Spleen (tissue), 11 donors: ENCODE measurements at regions not wholly inside any gene's neighbourhood (a gene's known extent, or its start where the extent isn't known, plus 50 kb on each side); places are given as distances from the start of the nearest gene placed in this dataset.

Experiments
- DNase-seq: peaks from one replicate; pipeline ENCODE4 v3.0.0-alpha.2; 2020
- H3K27ac ChIP-seq, 8 donors: fragments of 200-600 bp; sonication (generic) in 7 of 8; 1 replicate in 4 of 8; 2 replicates in 4 of 8; pipeline versions ENCODE4 v1.5.0 to v1.8.0; 2016 to 2021; ENCODE audit warnings: inconsistent platforms in 4 of 8, mild to moderate bottlenecking in 4 of 8, moderate library complexity in 1 of 8
- H3K27me3 ChIP-seq, 7 donors: fragments of 200-600 bp; sonication (generic) in 6 of 7; replicated peaks in 1 of 7; 1 replicate in 4 of 7; 2 replicates in 3 of 7; pipeline versions ENCODE4 v1.5.0 to v1.8.0; 2016 to 2021; ENCODE audit warnings: inconsistent platforms in 3 of 7, mild to moderate bottlenecking in 1 of 7
- H3K36me3 ChIP-seq, 6 donors: fragments of 200-600 bp; sonication (generic) in 5 of 6; 1 replicate in 4 of 6; 2 replicates in 2 of 6; pipeline versions ENCODE4 v1.5.0 to v1.8.0; 2016 to 2021; ENCODE audit warnings: inconsistent platforms in 2 of 6
- H3K4me1 ChIP-seq, 6 donors: fragments of 200-600 bp; sonication (generic) in 5 of 6; 1 replicate in 3 of 6; 2 replicates in 3 of 6; pipeline versions ENCODE4 v1.5.0 to v1.8.0; 2016 to 2021; ENCODE audit warnings: inconsistent platforms in 3 of 6
- H3K4me3 ChIP-seq, 8 donors: fragments of 200-600 bp; sonication (generic) in 7 of 8; 1 replicate in 4 of 8; 2 replicates in 4 of 8; pipeline versions ENCODE4 v1.5.0 to v1.8.0; 2016 to 2021; ENCODE audit warnings: inconsistent platforms in 4 of 8, mild to moderate bottlenecking in 4 of 8, moderate library complexity in 2 of 8
- H3K9me3 ChIP-seq, 8 donors: fragments of 200-600 bp; sonication (generic) in 7 of 8; 1 replicate in 4 of 8; 2 replicates in 4 of 8; pipeline versions ENCODE4 v1.5.0 to v1.8.0; 2016 to 2021; ENCODE audit warnings: inconsistent platforms in 4 of 8
- CTCF ChIP-seq, 11 experiments: fragments of 200-600 bp in 7 of 11; fragments of 450-650 bp in 4 of 11; sonication (generic) in 4 of 11; IDR thresholded peaks in 8 of 11; conservative IDR thresholded peaks in 3 of 11; 1 replicate in 7 of 11; 2 replicates in 4 of 11; pipeline versions ENCODE4 v1.4.0 to v1.8.0; 2016 to 2021; ENCODE audit warnings: antibody characterized with exemption in 11 of 11, inconsistent platforms in 4 of 11, mild to moderate bottlenecking in 1 of 11
- POLR2A ChIP-seq, 3 donors: fragments of 450-650 bp; IDR thresholded peaks; one replicate each; pipeline ENCODE4 v1.5.1; 2017; ENCODE audit warnings: antibody characterized with exemption in 3 of 3, mild to moderate bottlenecking in 1 of 3
- POLR2AphosphoS5 ChIP-seq, 3 donors: sonication (generic); formaldehyde crosslinking; IDR thresholded peaks; one replicate each; pipeline ENCODE4 v1.5.1; 2017; ENCODE audit warnings: antibody characterized with exemption in 3 of 3
- WGBS, 5 donors: extraction: QIAGEN DNeasy Blood & Tissue Kit in 3 of 5; methylation state at CpG; one replicate each; pipeline versions ENCODE4 v1.1.5 to v1.1.7; 2013 to 2018; 5-methylcytosine and 5-hydroxymethylcytosine counted together
- intact Hi-C: fragments of 100-400 bp; cut with DNase I; formaldehyde crosslinking; loops from one replicate; pipeline ENCODE4 v1.15.0; 2023; ENCODE audit warnings: low total_unique reads
- donor health status: healthy with polysubstance abuse.
- donor health status: DM: no; HTN: no; CAD: no; lungs with moderate emphysema.
- donor health status: DM: no; HTN: no; CAD: no.
- donor health status: Bipolar disorder and iron deficiency.
- donor health status: healthy.
- donor health status: DM: no; HTN: no; CAD: no.
- donor health status: DM: yes; HTN: yes; CAD: no.

- H3K36me3 ChIP-seq: no peaks in the 10 kb centered on the region
- TF ChIP-seq CTCF (IDR thresholded peaks at IDR 0.05 in 8 of 11, conservative IDR thresholded peaks at IDR 0.05 in 3 of 11) (no peak), POLR2A (IDR thresholded peaks at IDR 0.05) (no peak), POLR2AphosphoS5 (IDR thresholded peaks at IDR 0.05) (no peak)
- no peak for DNase-seq
- H3K4me1 ChIP-seq: no peaks in the 10 kb centered on the region
- intact Hi-C loops: no loop called here
- no peak overlapping the region for H3K4me3 ChIP-seq
- 9 to 32% (median 29%) methylated on average over 1 of the region's 1 CpG for WGBS, 5 donors
- H3K27ac ChIP-seq: no peak overlapping the region
- H3K9me3 ChIP-seq: peaks cover 0 to 16% (median 0%) of the 10 kb centered on the region in 8 donors
- no peaks in the 10 kb centered on the region for H3K27me3 ChIP-seq
Observed at GRCh38 chrX:82626978-82627377, 881.1 kb upstream of the POU3F4 start.

GRCh38 chrX:82627568-82627967 lies 880.5 kb upstream of the POU3F4 start:
- TF ChIP-seq POLR2AphosphoS5 (IDR thresholded peaks at IDR 0.05) (no peak), POLR2A (IDR thresholded peaks at IDR 0.05) (no peak), CTCF (IDR thresholded peaks at IDR 0.05 in 8 of 11, conservative IDR thresholded peaks at IDR 0.05 in 3 of 11) (no peak)
- 48 to 89% (median 68%) methylated on average over 3 to 4 of the region's 4 CpGs for WGBS, 5 donors
- Histone ChIP-seq H3K27ac (no peak overlapping the region), H3K36me3 (no peaks in the 10 kb centered on the region), H3K27me3 (no peaks in the 10 kb centered on the region), H3K4me1 (no peaks in the 10 kb centered on the region), H3K9me3 (peaks cover 0 to 16% (median 0%) of the 10 kb centered on the region in 8 donors), H3K4me3 (no peak overlapping the region)
- intact Hi-C loops: no loop called here
- DNase-seq: no peak

- H3K36me3 ChIP-seq: no peaks in the 10 kb centered on the region
- intact Hi-C loops: no loop called here
- 71 to 94% (median 82%) methylated on average over 2 of the region's 2 CpGs for WGBS, 5 donors
- H3K27ac ChIP-seq: no peak overlapping the region
- DNase-seq: no peak
- H3K4me1 ChIP-seq: no peaks in the 10 kb centered on the region
- H3K4me3 ChIP-seq: no peak overlapping the region
- peaks cover 0 to 15% (median 0%) of the 10 kb centered on the region in 8 donors for H3K9me3 ChIP-seq
- H3K27me3 ChIP-seq: no peaks in the 10 kb centered on the region
- no peak for TF ChIP-seq POLR2A (IDR thresholded peaks at IDR 0.05)
- no peak for TF ChIP-seq CTCF (IDR thresholded peaks at IDR 0.05 in 8 of 11, conservative IDR thresholded peaks at IDR 0.05 in 3 of 11)
- TF ChIP-seq POLR2AphosphoS5 (IDR thresholded peaks at IDR 0.05): no peak
Observed at GRCh38 chrX:82648062-82648461, 860.0 kb upstream of the POU3F4 start.

- Histone ChIP-seq H3K9me3 (peaks cover 0 to 13% (median 0%) of the 10 kb centered on the region in 8 donors), H3K27me3 (no peaks in the 10 kb centered on the region), H3K36me3 (no peaks in the 10 kb centered on the region), H3K27ac (no peak overlapping the region), H3K4me3 (no peak overlapping the region), H3K4me1 (no peaks in the 10 kb centered on the region)
- intact Hi-C loops: no loop called here
- DNase-seq: no peak
- 66 to 90% (median 73%) methylated on average over 5 of the region's 5 CpGs for WGBS, 5 donors
- TF ChIP-seq POLR2A (IDR thresholded peaks at IDR 0.05) (no peak), POLR2AphosphoS5 (IDR thresholded peaks at IDR 0.05) (no peak), CTCF (IDR thresholded peaks at IDR 0.05 in 8 of 11, conservative IDR thresholded peaks at IDR 0.05 in 3 of 11) (no peak)
Observed at GRCh38 chrX:82649645-82650044, 858.4 kb upstream of the POU3F4 start.
